GM23338 (cell line): ENCODE measurements at regions not wholly inside any gene's neighbourhood (a gene's known extent, or its start where the extent isn't known, plus 50 kb on each side); places are given as distances from the start of the nearest gene placed in this dataset.

Source experiments
- CREB1 ChIP-seq: fragments of 250-450 bp; sonication (Bioruptor Pico); IDR thresholded peaks from 2 replicates; pipeline ENCODE4 v1.5.0; 2020; ENCODE audit warnings: low read depth, mild to moderate bottlenecking, moderate library complexity
- ETS1 ChIP-seq: IDR thresholded peaks from 2 replicates; pipeline ENCODE4 v1.6.1; 2016; ENCODE audit warnings: antibody characterized with exemption
- EZH2 ChIP-seq: fragments of 200-600 bp; sonication (generic); IDR thresholded peaks from one replicate; pipeline ENCODE4 v1.8.0; 2017; ENCODE audit warnings: antibody characterized with exemption, mild to moderate bottlenecking, low read depth; ENCODE audit not compliant: unreplicated experiment
- EZH2phosphoT487 ChIP-seq: fragments of 200-600 bp; sonication (generic); IDR thresholded peaks from one replicate; pipeline ENCODE4 v1.8.1; 2018; ENCODE audit warnings: antibody characterized with exemption; ENCODE audit not compliant: unreplicated experiment
- JUNB ChIP-seq: IDR thresholded peaks from one replicate; pipeline ENCODE4 v1.6.1; 2016; ENCODE audit warnings: antibody characterized with exemption; ENCODE audit not compliant: unreplicated experiment
- NANOG ChIP-seq: IDR thresholded peaks from 2 replicates; pipeline ENCODE4 v1.6.1; 2016; ENCODE audit warnings: antibody characterized with exemption, borderline replicate concordance
- POLR2AphosphoS5 ChIP-seq: IDR thresholded peaks from 2 replicates; pipeline ENCODE4 v1.6.1; 2016; ENCODE audit warnings: antibody characterized with exemption, low read depth
- REST ChIP-seq: IDR thresholded peaks from one replicate; pipeline ENCODE4 v1.6.1; 2018; ENCODE audit warnings: antibody characterized with exemption; ENCODE audit not compliant: unreplicated experiment
- STAT1 ChIP-seq: IDR thresholded peaks from one replicate; pipeline ENCODE4 v1.6.1; 2016; ENCODE audit warnings: antibody characterized with exemption; ENCODE audit not compliant: unreplicated experiment
- ZNF114 ChIP-seq: fragments of 250-450 bp; sonication (Bioruptor Pico); IDR thresholded peaks from 2 replicates; pipeline ENCODE4 v1.5.0; 2020; ENCODE audit warnings: mild to moderate bottlenecking, moderate library complexity
- ZNF331 ChIP-seq: fragments of 250-450 bp; sonication (Bioruptor Pico); IDR thresholded peaks from 2 replicates; pipeline ENCODE4 v1.5.0; 2020; ENCODE audit warnings: low read depth, mild to moderate bottlenecking, moderate library complexity
- TF ChIP-seq, protein P1 (sequence below), 2 experiments: fragments of 200-600 bp in 1 of 2; sonication (generic) in 1 of 2; conservative IDR thresholded peaks; 2 replicates each; pipeline versions ENCODE4 v1.5.1 to v1.6.1; 2016 to 2017; ENCODE audit warnings: antibody characterized with exemption in 2 of 2, low read depth in 2 of 2, mild to moderate bottlenecking in 2 of 2, moderate library complexity in 1 of 2

GRCh38 chr16:86031141-86031678 lies 132.2 kb downstream of the IRF8 start:
- TF ChIP-seq, protein P1, sequence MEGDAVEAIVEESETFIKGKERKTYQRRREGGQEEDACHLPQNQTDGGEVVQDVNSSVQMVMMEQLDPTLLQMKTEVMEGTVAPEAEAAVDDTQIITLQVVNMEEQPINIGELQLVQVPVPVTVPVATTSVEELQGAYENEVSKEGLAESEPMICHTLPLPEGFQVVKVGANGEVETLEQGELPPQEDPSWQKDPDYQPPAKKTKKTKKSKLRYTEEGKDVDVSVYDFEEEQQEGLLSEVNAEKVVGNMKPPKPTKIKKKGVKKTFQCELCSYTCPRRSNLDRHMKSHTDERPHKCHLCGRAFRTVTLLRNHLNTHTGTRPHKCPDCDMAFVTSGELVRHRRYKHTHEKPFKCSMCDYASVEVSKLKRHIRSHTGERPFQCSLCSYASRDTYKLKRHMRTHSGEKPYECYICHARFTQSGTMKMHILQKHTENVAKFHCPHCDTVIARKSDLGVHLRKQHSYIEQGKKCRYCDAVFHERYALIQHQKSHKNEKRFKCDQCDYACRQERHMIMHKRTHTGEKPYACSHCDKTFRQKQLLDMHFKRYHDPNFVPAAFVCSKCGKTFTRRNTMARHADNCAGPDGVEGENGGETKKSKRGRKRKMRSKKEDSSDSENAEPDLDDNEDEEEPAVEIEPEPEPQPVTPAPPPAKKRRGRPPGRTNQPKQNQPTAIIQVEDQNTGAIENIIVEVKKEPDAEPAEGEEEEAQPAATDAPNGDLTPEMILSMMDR (conservative IDR thresholded peaks at IDR 0.05; ENCODE audit: low read depth in 2 of 2): no peak
- TF ChIP-seq EZH2: no peak
- TF ChIP-seq REST: no peak
- TF ChIP-seq STAT1: no peak
- TF ChIP-seq POLR2AphosphoS5: no peak
- TF ChIP-seq CREB1 (CRISPR knock-in tag): no peak
- no peak for TF ChIP-seq EZH2phosphoT487
- TF ChIP-seq NANOG: no peak
- no peak for TF ChIP-seq ZNF331 (CRISPR knock-in tag)
- no peak for TF ChIP-seq ETS1
- no peak for TF ChIP-seq JUNB
- TF ChIP-seq ZNF114 (CRISPR knock-in tag): no peak
